Activated CD8-positive, alpha-beta T cell treated with anti-CD3 and anti-CD28 coated beads for 36 hours (primary cell): ENCODE measurements at regions not wholly inside any gene's neighbourhood (a gene's known extent, or its start where the extent isn't known, plus 50 kb on each side); places are given as distances from the start of the nearest gene placed in this dataset.

Experiments
- ATAC-seq: fragments of 200-7000 bp; cut with Tn5 transposase; one replicate; pipeline ENCODE4 v1.10.0; 2021; ENCODE audit warnings: mild to moderate bottlenecking, moderate library complexity
- CTCF ChIA-PET: fragments of 350-600 bp; sonication (Branson Sonifier 250); formaldehyde crosslinking; loops from one replicate; lab custom pipeline; 2021; ENCODE audit warnings: antibody characterized with exemption; lab: Charles Lee
- POLR2A ChIA-PET: fragments of 350-600 bp; sonication (Branson Sonifier 250); formaldehyde crosslinking; loops from one replicate; lab custom pipeline; 2021; ENCODE audit warnings: antibody characterized with exemption; lab: Charles Lee
- DNase-seq: peaks from one replicate; pipeline ENCODE4 v3.0.0-alpha.2; 2020
- H3K27ac Mint-ChIP-seq: one replicate; pipeline ENCODE4 v1.8.0; 2021; ENCODE audit warnings: mild to moderate bottlenecking, mixed read lengths
- H3K27me3 Mint-ChIP-seq: one replicate; pipeline ENCODE4 v1.8.0; 2021; ENCODE audit warnings: mixed read lengths
- H3K36me3 Mint-ChIP-seq: one replicate; pipeline ENCODE4 v1.8.0; 2021; ENCODE audit warnings: low read depth, mixed read lengths
- H3K4me1 Mint-ChIP-seq: one replicate; pipeline ENCODE4 v1.8.0; 2021; ENCODE audit warnings: low read depth, mixed read lengths
- H3K4me3 Mint-ChIP-seq: one replicate; pipeline ENCODE4 v1.8.0; 2021; ENCODE audit warnings: mild to moderate bottlenecking, moderate library complexity, mixed read lengths
- H3K9me3 Mint-ChIP-seq: one replicate; pipeline ENCODE4 v1.8.0; 2021; ENCODE audit warnings: mixed read lengths
- CTCF ChIP-seq: fragments of 200-600 bp; IDR thresholded peaks from one replicate; pipeline ENCODE4 v1.8.0; 2022; ENCODE audit warnings: antibody characterized with exemption, mild to moderate bottlenecking
- intact Hi-C: fragments of 100-400 bp; cut with micrococcal nuclease; formaldehyde crosslinking; loops from one replicate; pipeline ENCODE4 v1.10.0; 2022

- intact Hi-C loops: no loop called here
- H3K4me3 Mint-ChIP-seq: no peak overlapping the region
- CTCF ChIA-PET: no interaction called here
- no peaks in the 10 kb centered on the region for H3K4me1 Mint-ChIP-seq
- POLR2A ChIA-PET: no interaction called here
- no peak for ATAC-seq
- DNase-seq: no peak
- H3K27ac Mint-ChIP-seq: no peak overlapping the region
- H3K36me3 Mint-ChIP-seq: no peaks in the 10 kb centered on the region
- H3K9me3 Mint-ChIP-seq: peaks cover 2% of the 10 kb centered on the region
- H3K27me3 Mint-ChIP-seq: no peaks in the 10 kb centered on the region
- no peak for TF ChIP-seq CTCF
Measured at GRCh38 chr14:46325777-46326176, 325.8 kb downstream of the RPL10L start.

GRCh38 chr14:46325157-46325556 is 326.4 kb downstream of the RPL10L start:
- no peaks in the 10 kb centered on the region for H3K27me3 Mint-ChIP-seq
- no peaks in the 10 kb centered on the region for H3K36me3 Mint-ChIP-seq
- no peak overlapping the region for H3K27ac Mint-ChIP-seq
- ChIA-PET CTCF (no interaction called here), POLR2A (no interaction called here)
- no peaks in the 10 kb centered on the region for H3K4me1 Mint-ChIP-seq
- peaks cover 2% of the 10 kb centered on the region for H3K9me3 Mint-ChIP-seq
- no peak for DNase-seq
- intact Hi-C loops: no loop called here
- no peak for ATAC-seq
- TF ChIP-seq CTCF: no peak
- no peak overlapping the region for H3K4me3 Mint-ChIP-seq

- ATAC-seq (no peak), DNase-seq (no peak)
- Mint-ChIP-seq H3K27me3 (no peaks in the 10 kb centered on the region), H3K9me3 (peaks cover 5% of the 10 kb centered on the region), H3K4me3 (no peak overlapping the region), H3K27ac (no peak overlapping the region), H3K4me1 (no peaks in the 10 kb centered on the region), H3K36me3 (no peaks in the 10 kb centered on the region)
- TF ChIP-seq CTCF: no peak
- intact Hi-C loops: no loop called here
- ChIA-PET CTCF (no interaction called here), POLR2A (no interaction called here)
Measured at GRCh38 chr14:46323404-46323762, 328.2 kb downstream of the RPL10L start.

- H3K27ac Mint-ChIP-seq: no peak overlapping the region
- no peak for TF ChIP-seq CTCF
- no peak for DNase-seq
- no peaks in the 10 kb centered on the region for H3K4me1 Mint-ChIP-seq
- ATAC-seq: no peak
- H3K36me3 Mint-ChIP-seq: no peaks in the 10 kb centered on the region
- CTCF ChIA-PET: no interaction called here
- H3K4me3 Mint-ChIP-seq: no peak overlapping the region
- no peaks in the 10 kb centered on the region for H3K27me3 Mint-ChIP-seq
- intact Hi-C loops: no loop called here
- POLR2A ChIA-PET: no interaction called here
- peaks cover 5% of the 10 kb centered on the region for H3K9me3 Mint-ChIP-seq
Measured at GRCh38 chr14:46322730-46323403, 328.7 kb downstream of the RPL10L start.

- Mint-ChIP-seq H3K4me1 (no peaks in the 10 kb centered on the region), H3K9me3 (peaks cover 5% of the 10 kb centered on the region), H3K36me3 (no peaks in the 10 kb centered on the region), H3K4me3 (no peak overlapping the region), H3K27ac (no peak overlapping the region), H3K27me3 (no peaks in the 10 kb centered on the region)
- POLR2A ChIA-PET: no interaction called here
- no peak for DNase-seq
- CTCF ChIA-PET: no interaction called here
- no peak for ATAC-seq
- intact Hi-C loops: no loop called here
- TF ChIP-seq CTCF: no peak
Measured at GRCh38 chr14:46322076-46322475, 329.5 kb downstream of the RPL10L start.
